Memory B cell (primary cell): ENCODE measurements at regions not wholly inside any gene's neighbourhood (a gene's known extent, or its start where the extent isn't known, plus 50 kb on each side); places are given as distances from the start of the nearest gene placed in this dataset.
"Not testable (repeated sequence)": the region's sequence is repeated elsewhere in the genome, so short reads cannot be mapped to it uniquely, and the experiment has no call there.

Experiments used
- ATAC-seq: fragments of 150-1000 bp; cut with Tn5 transposase; 2 replicates; pipeline ENCODE4 v1.10.0; 2021; ENCODE audit warnings: low read depth, mild to moderate bottlenecking, moderate library complexity
- DNase-seq, 2 donors: peaks; one replicate each; pipeline ENCODE4 v3.0.0; 2022; ENCODE audit warnings: low spot score in 2 of 2
- H3K27ac Mint-ChIP-seq: one replicate; pipeline ENCODE4 v1.8.0; 2022; ENCODE audit warnings: mild to moderate bottlenecking, moderate library complexity, mixed read lengths
- H3K27me3 Mint-ChIP-seq: one replicate; pipeline ENCODE4 v1.8.0; 2022; ENCODE audit warnings: mixed read lengths
- H3K36me3 Mint-ChIP-seq: one replicate; pipeline ENCODE4 v1.8.0; 2022; ENCODE audit warnings: mild to moderate bottlenecking, mixed read lengths
- H3K4me1 Mint-ChIP-seq: one replicate; pipeline ENCODE4 v1.8.0; 2022; ENCODE audit warnings: mixed read lengths
- H3K4me3 Mint-ChIP-seq: one replicate; pipeline ENCODE4 v1.8.0; 2022; ENCODE audit warnings: mild to moderate bottlenecking, moderate library complexity, mixed read lengths
- H3K9me3 Mint-ChIP-seq: one replicate; pipeline ENCODE4 v1.8.0; 2022; ENCODE audit warnings: mixed read lengths

DNA sequence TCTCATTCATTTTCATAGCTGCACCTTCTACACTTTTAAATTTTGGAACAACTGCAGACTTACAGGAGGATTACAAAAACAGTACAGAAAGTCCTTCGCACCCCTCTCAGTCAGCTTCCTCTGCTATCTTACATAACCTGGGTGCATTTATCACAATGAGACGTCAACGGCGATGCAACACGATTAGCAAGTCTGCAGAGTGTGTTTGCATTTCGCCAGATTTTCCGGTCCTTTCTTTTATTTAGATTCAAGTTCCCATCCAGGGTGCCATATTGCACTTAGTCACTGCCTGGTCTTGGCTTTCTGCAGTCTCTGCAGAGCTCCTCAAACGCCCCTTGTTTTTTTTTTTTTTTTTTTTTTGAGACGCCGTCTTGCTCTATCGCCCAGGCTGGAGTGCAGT is 85.9 kb downstream of the ASMT start:
- Mint-ChIP-seq H3K4me1 (no peaks in the 10 kb centered on the region), H3K4me3 (no peak overlapping the region), H3K27me3 (no peaks in the 10 kb centered on the region), H3K36me3 (peaks cover 19% of the 10 kb centered on the region), H3K9me3 (peaks cover 6% of the 10 kb centered on the region), H3K27ac (no peak overlapping the region)
- DNase-seq (no peak), ATAC-seq (no peak)

DNA sequence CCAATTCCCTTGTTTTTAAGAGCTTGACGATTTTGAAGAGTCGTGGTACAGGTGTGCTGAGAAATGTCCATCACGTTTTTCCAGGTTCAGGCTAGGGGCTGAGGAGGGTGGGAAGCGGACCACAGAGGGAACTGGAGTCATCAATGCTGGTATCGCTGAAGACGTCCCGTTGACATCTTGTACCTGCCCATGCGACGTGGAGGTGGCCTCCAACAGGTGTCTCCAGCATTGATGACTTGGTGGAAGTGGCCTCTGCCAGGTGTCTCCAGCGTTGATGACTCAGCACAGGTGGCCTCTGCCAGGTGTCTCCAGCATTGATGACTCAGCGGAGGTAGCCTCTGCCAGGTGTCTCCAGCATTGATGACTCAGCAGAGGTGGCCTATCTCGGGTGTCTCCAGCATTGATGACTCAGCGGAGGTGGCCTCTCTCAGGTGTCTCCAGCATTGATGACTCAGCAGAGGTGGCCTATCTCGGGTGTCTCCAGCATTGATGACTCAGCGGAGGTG is 86.6 kb downstream of the ASMT start:
- H3K4me1 Mint-ChIP-seq, ATAC-seq, H3K9me3 Mint-ChIP-seq, H3K4me3 Mint-ChIP-seq, H3K27ac Mint-ChIP-seq, H3K27me3 Mint-ChIP-seq, DNase-seq: not testable (repeated sequence)
- peaks cover 16% of the 10 kb centered on the region for H3K36me3 Mint-ChIP-seq

DNA sequence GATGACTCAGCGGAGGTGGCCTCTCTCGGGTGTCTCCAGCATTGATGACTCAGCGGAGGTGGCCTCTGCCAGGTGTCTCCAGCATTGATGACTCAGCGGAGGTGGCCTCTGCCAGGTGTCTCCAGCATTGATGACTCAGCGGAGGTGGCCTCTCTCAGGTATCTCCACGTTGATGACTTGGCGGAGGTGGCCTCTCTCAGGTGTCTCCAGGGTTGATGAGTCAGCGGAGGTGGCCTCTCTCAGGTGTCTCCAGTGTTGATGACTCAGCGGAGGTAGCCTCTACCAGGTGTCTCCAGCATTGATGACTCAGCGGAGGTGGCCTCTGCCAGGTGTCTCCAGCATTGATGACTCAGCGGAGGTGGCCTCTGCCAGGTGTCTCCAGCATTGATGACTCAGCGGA is 87.3 kb downstream of the ASMT start:
- ATAC-seq, H3K27me3 Mint-ChIP-seq, H3K4me3 Mint-ChIP-seq, DNase-seq, H3K4me1 Mint-ChIP-seq, H3K27ac Mint-ChIP-seq, H3K9me3 Mint-ChIP-seq: not testable (repeated sequence)
- H3K36me3 Mint-ChIP-seq: peaks cover 13% of the 10 kb centered on the region

DNA sequence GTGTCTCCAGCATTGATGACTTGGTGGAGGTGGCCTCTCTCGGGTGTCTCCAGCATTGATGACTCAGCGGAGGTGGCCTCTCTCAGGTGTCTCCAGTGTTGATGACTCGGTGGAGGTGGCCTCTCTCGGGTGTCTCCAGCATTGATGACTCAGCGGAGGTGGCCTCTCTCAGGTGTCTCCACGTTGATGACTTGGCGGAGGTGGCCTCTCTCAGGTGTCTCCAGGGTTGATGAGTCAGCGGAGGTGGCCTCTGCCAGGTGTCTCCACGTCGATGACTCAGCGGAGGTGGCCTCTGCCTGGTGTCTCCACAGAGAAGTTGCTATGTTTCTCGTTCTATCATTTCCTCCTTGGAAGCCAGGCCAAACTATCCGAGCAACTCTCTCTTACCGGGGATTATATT is 87.7 kb downstream of the ASMT start:
- not testable (repeated sequence) for H3K9me3 Mint-ChIP-seq, DNase-seq, H3K27ac Mint-ChIP-seq, ATAC-seq, H3K27me3 Mint-ChIP-seq, H3K4me1 Mint-ChIP-seq, H3K4me3 Mint-ChIP-seq
- H3K36me3 Mint-ChIP-seq: peaks cover 13% of the 10 kb centered on the region

DNA sequence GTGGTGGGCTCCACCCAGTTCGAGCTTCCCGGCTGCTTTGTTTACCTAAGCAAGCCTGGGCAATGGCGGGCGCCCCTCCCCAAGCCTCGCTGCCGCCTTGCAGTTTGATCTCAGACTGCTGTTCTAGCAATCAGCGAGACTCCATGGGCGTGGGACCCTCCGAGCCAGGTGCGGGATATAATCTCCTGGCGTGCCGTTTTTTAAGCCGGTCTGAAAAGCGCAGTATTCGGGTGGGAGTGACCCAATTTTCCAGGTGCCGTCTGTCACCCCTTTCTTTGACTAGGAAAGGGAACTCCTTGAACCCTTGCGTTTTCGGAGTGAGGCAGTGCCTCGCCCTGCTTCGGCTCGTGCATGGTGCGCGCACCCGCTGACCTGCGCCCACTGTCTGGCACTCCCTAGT is 94.4 kb downstream of the ASMT start:
- not testable (repeated sequence) for DNase-seq, H3K9me3 Mint-ChIP-seq, H3K4me1 Mint-ChIP-seq, ATAC-seq, H3K27ac Mint-ChIP-seq, H3K27me3 Mint-ChIP-seq, H3K4me3 Mint-ChIP-seq
- peaks cover 15% of the 10 kb centered on the region for H3K36me3 Mint-ChIP-seq

DNA sequence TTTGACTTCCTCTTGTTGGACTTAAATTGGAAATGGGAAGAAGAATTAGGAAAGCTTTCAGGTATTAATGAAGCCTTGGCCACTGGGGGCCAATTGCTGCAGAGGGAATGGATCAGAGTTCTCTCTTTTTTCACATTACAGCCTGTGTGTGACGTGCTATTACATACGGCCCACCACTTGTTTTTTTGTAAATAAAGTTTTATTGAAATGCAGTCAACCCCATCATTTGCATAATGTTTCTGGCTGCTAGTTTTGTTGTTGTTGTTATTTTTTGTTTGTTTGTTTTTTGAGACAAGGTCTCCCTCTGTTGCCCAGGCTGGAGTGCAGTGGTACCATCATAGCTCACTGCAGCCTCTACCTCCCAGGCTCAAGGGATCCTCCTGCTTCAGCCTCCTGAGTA is 98.4 kb downstream of the ASMT start:
- H3K27ac Mint-ChIP-seq: no peak overlapping the region
- H3K9me3 Mint-ChIP-seq: peaks cover 3% of the 10 kb centered on the region
- DNase-seq (no peak), ATAC-seq (no peak)
- H3K36me3 Mint-ChIP-seq: peaks cover 20% of the 10 kb centered on the region
- H3K4me3 Mint-ChIP-seq: no peak overlapping the region
- no peaks in the 10 kb centered on the region for H3K27me3 Mint-ChIP-seq
- peaks cover 2% of the 10 kb centered on the region for H3K4me1 Mint-ChIP-seq

DNA sequence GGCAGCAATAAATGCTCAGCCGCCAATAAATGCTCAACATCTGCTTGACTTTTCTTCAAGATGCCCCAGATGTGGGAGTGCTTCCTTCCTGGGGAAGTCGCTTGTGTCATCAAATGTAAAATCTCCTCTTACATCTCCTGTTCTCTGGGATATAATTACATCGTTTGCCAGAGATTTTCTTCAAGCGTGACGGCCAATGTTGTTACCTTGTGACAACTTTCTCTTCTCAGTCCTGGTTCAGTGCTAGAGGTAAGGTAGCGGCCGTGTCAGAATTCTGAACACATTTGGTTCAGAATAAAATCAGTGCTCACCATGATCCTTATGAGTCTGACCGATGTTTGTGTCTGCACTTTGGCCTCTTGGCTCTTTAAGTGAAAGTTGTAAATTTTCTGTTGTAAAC is 102.5 kb downstream of the ASMT start:
- H3K9me3 Mint-ChIP-seq: peaks cover 2% of the 10 kb centered on the region
- ATAC-seq (no peak), DNase-seq (no peak)
- no peak overlapping the region for H3K27ac Mint-ChIP-seq
- no peak overlapping the region for H3K4me3 Mint-ChIP-seq
- no peaks in the 10 kb centered on the region for H3K4me1 Mint-ChIP-seq
- H3K36me3 Mint-ChIP-seq: peaks cover 23% of the 10 kb centered on the region
- no peaks in the 10 kb centered on the region for H3K27me3 Mint-ChIP-seq

DNA sequence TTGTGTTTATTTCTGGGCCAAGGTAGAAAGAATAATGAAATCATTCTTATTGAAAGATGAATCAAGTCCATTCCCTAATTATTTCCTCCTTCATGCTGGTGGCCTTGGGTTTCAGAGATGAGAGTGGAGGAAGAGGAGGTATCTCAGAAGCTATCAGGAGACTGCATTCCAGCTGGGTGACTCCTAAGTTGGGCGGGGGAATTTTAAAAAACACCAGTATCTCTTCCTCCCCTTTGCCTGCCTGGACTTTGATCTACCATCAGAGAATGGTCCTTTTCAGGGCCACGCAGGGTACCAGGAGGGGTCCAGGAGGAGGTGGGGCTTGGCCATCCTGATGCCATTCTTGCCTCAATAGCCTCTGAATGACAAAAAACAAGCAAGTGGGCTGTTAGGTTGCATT is 104.4 kb downstream of the ASMT start:
- no peak overlapping the region for H3K4me3 Mint-ChIP-seq
- H3K9me3 Mint-ChIP-seq: peaks cover 2% of the 10 kb centered on the region
- DNase-seq: no peak
- H3K36me3 Mint-ChIP-seq: peaks cover 13% of the 10 kb centered on the region
- no peaks in the 10 kb centered on the region for H3K4me1 Mint-ChIP-seq
- no peak for ATAC-seq
- H3K27me3 Mint-ChIP-seq: no peaks in the 10 kb centered on the region
- H3K27ac Mint-ChIP-seq: no peak overlapping the region

DNA sequence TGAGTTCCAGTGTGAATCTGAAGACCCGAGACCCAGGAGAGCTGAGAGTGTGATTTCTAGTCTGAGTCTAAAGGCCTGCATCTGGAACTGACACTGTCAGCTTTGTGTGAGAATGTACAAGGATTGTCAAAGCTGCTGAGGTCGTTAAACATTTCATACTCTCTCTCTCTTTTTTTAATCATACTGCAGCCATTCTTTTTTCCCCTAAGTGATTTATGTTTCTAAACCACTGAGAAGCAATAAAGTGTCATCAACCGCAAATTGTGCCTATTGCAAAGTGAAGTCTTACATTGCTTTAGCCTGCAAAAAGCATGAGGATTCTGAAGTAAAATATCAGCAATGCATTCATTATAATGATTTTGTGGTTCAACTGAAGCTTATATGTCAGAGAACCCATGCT is 106.0 kb downstream of the ASMT start:
- no peak overlapping the region for H3K27ac Mint-ChIP-seq
- H3K36me3 Mint-ChIP-seq: peaks cover 13% of the 10 kb centered on the region
- H3K4me3 Mint-ChIP-seq: no peak overlapping the region
- peaks cover 2% of the 10 kb centered on the region for H3K9me3 Mint-ChIP-seq
- no peaks in the 10 kb centered on the region for H3K27me3 Mint-ChIP-seq
- no peak for DNase-seq
- no peak for ATAC-seq
- H3K4me1 Mint-ChIP-seq: no peaks in the 10 kb centered on the region

DNA sequence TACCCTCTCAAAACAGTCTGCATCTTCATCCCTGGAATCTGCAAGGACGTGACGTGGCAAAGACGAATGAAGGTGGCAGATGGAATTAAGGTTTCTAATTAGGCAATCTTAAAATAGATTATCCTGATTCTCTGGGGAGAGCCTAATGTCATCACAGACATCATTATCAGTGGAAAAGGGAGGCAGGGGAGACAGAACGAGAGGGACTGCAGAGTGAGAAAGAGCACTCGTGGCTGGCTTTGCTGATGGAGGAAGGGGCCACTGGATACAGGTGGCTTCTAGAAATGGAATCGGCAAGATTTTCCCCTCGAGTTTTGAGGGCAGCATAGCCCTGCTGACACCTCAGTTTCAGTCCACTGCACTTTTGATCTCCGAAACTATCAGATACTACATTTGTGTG is 110.6 kb downstream of the ASMT start:
- ATAC-seq (no peak), DNase-seq (no peak)
- Mint-ChIP-seq H3K27ac (no peak overlapping the region), H3K9me3 (peaks cover 1% of the 10 kb centered on the region), H3K4me3 (no peak overlapping the region), H3K36me3 (peaks cover 21% of the 10 kb centered on the region), H3K4me1 (no peaks in the 10 kb centered on the region), H3K27me3 (no peaks in the 10 kb centered on the region)

DNA sequence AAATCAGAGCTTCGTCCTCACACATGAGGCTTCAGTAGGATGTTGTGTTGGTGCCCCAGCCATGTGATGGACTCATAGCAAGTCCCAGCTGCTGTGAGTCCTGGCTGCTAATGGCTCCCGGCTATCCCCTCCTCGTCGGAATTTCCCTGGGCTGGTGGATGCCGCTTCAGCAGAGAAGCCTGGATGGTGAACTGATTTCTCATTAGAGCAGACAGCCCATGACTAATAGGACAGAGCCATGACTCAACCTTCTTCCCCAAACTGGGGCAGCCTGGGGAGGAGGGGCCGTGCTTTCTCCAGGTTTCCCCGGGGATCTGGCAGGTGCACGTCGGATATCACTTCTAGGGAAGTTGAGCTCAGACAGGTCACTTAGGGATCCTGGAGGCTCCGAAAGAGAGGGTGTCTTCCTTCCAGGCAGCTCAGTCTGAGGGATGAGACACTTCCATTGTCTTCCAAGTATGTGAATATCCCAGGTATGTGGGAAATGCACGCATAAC is 112.7 kb downstream of the ASMT start:
- H3K9me3 Mint-ChIP-seq: no peaks in the 10 kb centered on the region
- H3K4me1 Mint-ChIP-seq: no peaks in the 10 kb centered on the region
- H3K27me3 Mint-ChIP-seq: no peaks in the 10 kb centered on the region
- peaks cover 17% of the 10 kb centered on the region for H3K36me3 Mint-ChIP-seq
- H3K4me3 Mint-ChIP-seq: no peak overlapping the region
- no peak for DNase-seq
- H3K27ac Mint-ChIP-seq: no peak overlapping the region
- no peak for ATAC-seq

DNA sequence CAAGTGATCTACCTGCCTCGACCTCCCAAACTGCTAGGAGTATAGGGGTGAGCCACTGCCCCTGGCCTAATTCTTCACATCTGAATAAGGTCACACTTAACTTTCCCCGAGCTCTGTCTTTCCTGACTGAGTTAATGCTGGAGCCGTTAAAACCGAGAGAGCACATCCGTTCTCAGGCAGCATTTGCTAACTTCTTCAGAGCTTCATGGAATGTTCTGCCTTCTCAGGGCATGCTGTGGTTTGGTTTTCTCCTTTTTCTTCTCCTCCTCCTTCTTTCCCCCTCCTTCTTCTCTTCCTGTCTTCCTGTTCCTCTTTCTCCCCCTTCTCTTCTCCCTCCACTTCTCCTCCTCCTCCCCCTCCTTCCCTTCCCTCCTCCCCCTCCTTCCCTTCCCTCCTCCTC is 119.9 kb downstream of the ASMT start:
- H3K4me1 Mint-ChIP-seq: no peaks in the 10 kb centered on the region
- ATAC-seq (no peak), DNase-seq (no peak)
- no peak overlapping the region for H3K4me3 Mint-ChIP-seq
- peaks cover 30% of the 10 kb centered on the region for H3K36me3 Mint-ChIP-seq
- no peak overlapping the region for H3K27ac Mint-ChIP-seq
- H3K9me3 Mint-ChIP-seq: no peaks in the 10 kb centered on the region
- no peaks in the 10 kb centered on the region for H3K27me3 Mint-ChIP-seq

DNA sequence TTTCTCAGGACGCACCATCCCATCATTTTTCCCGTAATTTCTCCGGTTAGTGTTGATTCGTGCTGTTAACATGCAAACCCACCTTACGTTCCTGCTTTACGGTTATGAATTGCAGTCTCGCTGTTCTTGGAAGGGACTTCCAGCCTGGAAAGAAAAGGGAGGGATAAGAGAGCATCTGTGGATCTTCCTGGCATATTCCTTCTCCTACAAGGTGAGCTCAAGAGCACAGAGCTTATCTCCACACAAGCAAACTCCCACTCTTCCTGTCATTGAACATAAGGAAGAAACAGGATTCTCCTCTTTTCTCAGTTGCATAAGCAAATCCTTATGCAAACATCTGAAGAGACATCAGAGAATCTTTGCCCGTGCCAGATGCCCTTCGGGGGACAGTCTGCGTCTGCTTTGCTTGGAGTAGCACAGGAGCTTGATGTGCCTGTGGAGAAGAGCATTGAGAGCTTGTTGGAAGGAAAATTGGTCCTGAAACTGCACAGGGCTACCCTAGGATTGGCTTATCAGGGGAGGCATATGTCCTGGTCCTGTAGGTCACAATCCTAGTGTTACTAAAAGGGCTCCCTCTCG is 127.0 kb downstream of the ASMT start:
- Mint-ChIP-seq H3K27ac (no peak overlapping the region), H3K36me3 (peaks cover 62% of the 10 kb centered on the region), H3K9me3 (peaks cover 8% of the 10 kb centered on the region), H3K27me3 (no peaks in the 10 kb centered on the region), H3K4me1 (no peaks in the 10 kb centered on the region), H3K4me3 (no peak overlapping the region)
- no peak for DNase-seq
- no peak for ATAC-seq

DNA sequence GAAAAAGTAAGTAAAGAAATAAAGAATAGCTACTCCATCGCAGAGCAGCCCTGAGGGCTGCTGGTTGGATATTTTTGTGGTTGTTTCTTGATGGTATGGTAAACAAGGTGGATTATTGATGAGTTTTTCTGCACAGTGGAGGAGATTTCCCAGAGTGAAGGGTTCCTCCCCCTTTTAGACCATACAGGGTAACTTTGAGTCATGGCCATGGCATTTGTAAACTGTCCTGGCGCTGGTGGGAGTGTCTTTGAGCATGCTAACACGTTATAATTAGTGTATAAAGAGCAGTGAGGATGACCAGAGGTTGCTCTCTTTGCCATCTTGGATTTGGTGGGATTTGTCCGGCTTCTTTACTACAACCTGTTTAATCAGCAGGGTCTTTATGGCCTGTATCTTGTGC is 128.2 kb downstream of the ASMT start:
- H3K27me3 Mint-ChIP-seq: no peaks in the 10 kb centered on the region
- H3K4me3 Mint-ChIP-seq: no peak overlapping the region
- no peak overlapping the region for H3K27ac Mint-ChIP-seq
- no peaks in the 10 kb centered on the region for H3K4me1 Mint-ChIP-seq
- DNase-seq: no peak
- peaks cover 8% of the 10 kb centered on the region for H3K9me3 Mint-ChIP-seq
- peaks cover 64% of the 10 kb centered on the region for H3K36me3 Mint-ChIP-seq
- ATAC-seq: no peak

DNA sequence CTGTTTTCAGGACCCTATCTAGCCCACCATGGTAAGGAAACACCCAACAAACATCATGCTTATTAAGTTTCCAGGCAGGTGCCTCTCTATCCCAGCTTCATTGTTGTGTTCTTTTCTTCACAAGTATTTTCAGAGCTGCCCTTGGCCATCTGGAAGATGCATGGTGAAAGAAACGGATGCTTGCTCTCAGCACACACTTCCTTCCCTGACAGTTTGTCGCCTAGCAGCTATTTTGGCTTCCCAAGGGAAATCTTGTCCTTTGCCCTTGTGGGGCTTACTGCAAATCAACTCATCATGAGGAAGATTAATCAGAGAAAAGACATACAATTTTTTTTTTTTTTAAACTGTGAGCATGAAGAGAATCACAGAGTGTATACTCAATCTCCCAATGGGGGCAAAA is 128.8 kb downstream of the ASMT start:
- ATAC-seq: no peak
- Mint-ChIP-seq H3K36me3 (peaks cover 67% of the 10 kb centered on the region), H3K27me3 (no peaks in the 10 kb centered on the region), H3K4me3 (no peak overlapping the region), H3K9me3 (peaks cover 9% of the 10 kb centered on the region), H3K4me1 (no peaks in the 10 kb centered on the region), H3K27ac (no peak overlapping the region)
- no peak for DNase-seq
